HUES48 (cell line): ENCODE measurements at regions not wholly inside any gene's neighbourhood (a gene's known extent, or its start where the extent isn't known, plus 50 kb on each side); places are given as distances from the start of the nearest gene placed in this dataset.

Experiments used
- H3K27ac ChIP-seq: one replicate; pipeline ENCODE4 v1.7.0; 2013; ENCODE audit warnings: low read depth, low read length, inconsistent platforms
- H3K27me3 ChIP-seq: 2 replicates; pipeline ENCODE4 v1.6.1; 2013; ENCODE audit warnings: mild to moderate bottlenecking, low read length; ENCODE audit not compliant: control insufficient read depth, insufficient read depth
- H3K36me3 ChIP-seq: 2 replicates; pipeline ENCODE4 v1.6.1; 2013; ENCODE audit warnings: low read length; ENCODE audit not compliant: control insufficient read depth, insufficient read depth
- H3K4me1 ChIP-seq: 2 replicates; pipeline ENCODE4 v1.6.1; 2013; ENCODE audit warnings: mild to moderate bottlenecking, low read length; ENCODE audit not compliant: control insufficient read depth, insufficient read depth
- H3K4me3 ChIP-seq: 2 replicates; pipeline ENCODE4 v1.5.1; 2013; ENCODE audit warnings: mild to moderate bottlenecking, low read depth, low read length
- H3K9ac ChIP-seq: 2 replicates; pipeline ENCODE4 v1.6.1; 2013; ENCODE audit warnings: mild to moderate bottlenecking, low read depth, low read length, moderate library complexity
- H3K9me3 ChIP-seq: 2 replicates; pipeline ENCODE4 v1.6.1; 2013; ENCODE audit warnings: low read length; ENCODE audit not compliant: control insufficient read depth, insufficient read depth

- Histone ChIP-seq H3K9ac (no peak overlapping the region), H3K27ac (no peak overlapping the region), H3K9me3 (no peaks in the 10 kb centered on the region), H3K4me3 (no peak overlapping the region), H3K4me1 (peaks cover 18% of the 10 kb centered on the region), H3K27me3 (no peaks in the 10 kb centered on the region), H3K36me3 (no peaks in the 10 kb centered on the region)
Observed at GRCh38 chr12:107612508-107612907, 73.1 kb upstream of the PWP1 start.

GRCh38 chr12:107616941-107617340, 68.7 kb upstream of the PWP1 start:
- H3K4me1 ChIP-seq = no peaks in the 10 kb centered on the region
- H3K9ac ChIP-seq = no peak overlapping the region
- H3K36me3 ChIP-seq = no peaks in the 10 kb centered on the region
- H3K27me3 ChIP-seq = no peaks in the 10 kb centered on the region
- H3K4me3 ChIP-seq = no peak overlapping the region
- no peak overlapping the region for H3K27ac ChIP-seq
- no peaks in the 10 kb centered on the region for H3K9me3 ChIP-seq

GRCh38 chr12:107618106-107618505, 67.5 kb upstream of the PWP1 start:
- no peak overlapping the region for H3K27ac ChIP-seq
- H3K9me3 ChIP-seq = no peaks in the 10 kb centered on the region
- no peak overlapping the region for H3K9ac ChIP-seq
- H3K4me1 ChIP-seq = no peaks in the 10 kb centered on the region
- H3K27me3 ChIP-seq = no peaks in the 10 kb centered on the region
- no peak overlapping the region for H3K4me3 ChIP-seq
- H3K36me3 ChIP-seq = no peaks in the 10 kb centered on the region

- H3K4me1 ChIP-seq = no peaks in the 10 kb centered on the region
- H3K4me3 ChIP-seq = no peak overlapping the region
- H3K9me3 ChIP-seq = peaks cover 7% of the 10 kb centered on the region
- no peak overlapping the region for H3K27ac ChIP-seq
- H3K27me3 ChIP-seq = no peaks in the 10 kb centered on the region
- H3K9ac ChIP-seq = no peak overlapping the region
- H3K36me3 ChIP-seq = no peaks in the 10 kb centered on the region
Observed at GRCh38 chr12:107619831-107620230, 65.8 kb upstream of the PWP1 start.

- H3K27me3 ChIP-seq = no peaks in the 10 kb centered on the region
- no peaks in the 10 kb centered on the region for H3K36me3 ChIP-seq
- H3K9ac ChIP-seq = no peak overlapping the region
- peaks cover 8% of the 10 kb centered on the region for H3K9me3 ChIP-seq
- H3K4me3 ChIP-seq = no peak overlapping the region
- no peaks in the 10 kb centered on the region for H3K4me1 ChIP-seq
- no peak overlapping the region for H3K27ac ChIP-seq
Observed at GRCh38 chr12:107622001-107622400, 63.6 kb upstream of the PWP1 start.

- H3K9ac ChIP-seq = no peak overlapping the region
- no peaks in the 10 kb centered on the region for H3K4me1 ChIP-seq
- H3K36me3 ChIP-seq = no peaks in the 10 kb centered on the region
- no peaks in the 10 kb centered on the region for H3K27me3 ChIP-seq
- no peak overlapping the region for H3K4me3 ChIP-seq
- no peak overlapping the region for H3K27ac ChIP-seq
- peaks cover 8% of the 10 kb centered on the region for H3K9me3 ChIP-seq
Observed at GRCh38 chr12:107624493-107624892, 61.1 kb upstream of the PWP1 start.

- Histone ChIP-seq H3K9ac (no peak overlapping the region), H3K4me1 (peaks cover 20% of the 10 kb centered on the region), H3K36me3 (no peaks in the 10 kb centered on the region), H3K9me3 (no peaks in the 10 kb centered on the region; the same call in 1 of the 2 replicates), H3K4me3 (no peak overlapping the region), H3K27me3 (no peaks in the 10 kb centered on the region), H3K27ac (no peak overlapping the region)
Observed at GRCh38 chr12:107631715-107632114, 53.9 kb upstream of the PWP1 start.

- Histone ChIP-seq H3K36me3 (no peaks in the 10 kb centered on the region), H3K9ac (no peak overlapping the region), H3K4me3 (no peak overlapping the region), H3K4me1 (peaks cover 20% of the 10 kb centered on the region), H3K27ac (no peak overlapping the region), H3K9me3 (no peaks in the 10 kb centered on the region; the same call in 1 of the 2 replicates), H3K27me3 (no peaks in the 10 kb centered on the region)
Observed at GRCh38 chr12:107632246-107632645, 53.4 kb upstream of the PWP1 start.

- no peak overlapping the region for H3K4me3 ChIP-seq
- H3K9me3 ChIP-seq = no peaks in the 10 kb centered on the region; the same call in 1 of the 2 replicates
- peaks cover 20% of the 10 kb centered on the region for H3K4me1 ChIP-seq
- H3K36me3 ChIP-seq = no peaks in the 10 kb centered on the region
- H3K27ac ChIP-seq = peak overlapping the region; percentile 80
- H3K9ac ChIP-seq = 0 out of 2 replicates have a peak overlapping the region, but pooled peaks have one; percentile 15
- no peaks in the 10 kb centered on the region for H3K27me3 ChIP-seq
Observed at GRCh38 chr12:107634530-107634929, 51.1 kb upstream of the PWP1 start.

- Histone ChIP-seq H3K36me3 (no peaks in the 10 kb centered on the region), H3K4me3 (no peak overlapping the region), H3K9ac (0 out of 2 replicates have a peak overlapping the region, but pooled peaks have one; percentile 15), H3K9me3 (no peaks in the 10 kb centered on the region; the same call in 1 of the 2 replicates), H3K4me1 (peaks cover 20% of the 10 kb centered on the region), H3K27me3 (no peaks in the 10 kb centered on the region), H3K27ac (peak overlapping the region; percentile 80)
Observed at GRCh38 chr12:107635139-107635538, 50.5 kb upstream of the PWP1 start.
